ENCODE measurements at regions not wholly inside any gene's neighbourhood (a gene's known extent, or its start where the extent isn't known, plus 50 kb on each side); places are given as distances from the start of the nearest gene placed in this dataset.

DNA sequence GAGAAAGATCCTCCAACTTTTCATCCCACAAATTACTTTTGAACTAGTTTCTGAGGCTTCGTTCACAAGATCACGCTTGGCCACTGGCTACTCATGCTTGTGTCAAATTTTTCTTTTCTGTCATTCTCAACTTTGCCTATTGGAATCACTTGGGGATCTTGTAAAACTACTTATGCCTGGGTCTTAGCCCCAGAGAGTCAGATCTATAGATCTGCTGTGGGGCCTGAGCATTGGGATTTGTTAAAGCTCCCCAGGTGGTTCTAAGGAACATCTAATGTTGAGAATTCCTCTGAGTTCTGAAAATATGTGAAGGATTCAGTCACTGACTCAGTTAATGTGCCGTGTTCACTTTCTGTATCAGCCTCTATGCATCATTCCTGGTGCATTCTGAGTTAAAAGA is 71.7 kb upstream of the VGLL3 start:
- DNase-seq (ENCODE audit: low read depth, low spot score) = no peak
- in situ Hi-C loops (cut with HindIII; ENCODE audit: low pct_unique_long_range_greater_than_20kb, low sequenced_read_pairs) = no loop called here

GRCh38 chr3:87057474-87057873 is 66.5 kb upstream of the VGLL3 start:
- DNase-seq (ENCODE audit: low read depth, low spot score) = no peak
- in situ Hi-C loops (cut with HindIII; ENCODE audit: low pct_unique_long_range_greater_than_20kb, low sequenced_read_pairs) = no loop called here

- DNase-seq (ENCODE audit: low read depth, low spot score) = no peak
- in situ Hi-C loops (cut with HindIII; ENCODE audit: low pct_unique_long_range_greater_than_20kb, low sequenced_read_pairs) = no loop called here
These were observed 62.6 kb upstream of the VGLL3 start for GRCh38 chr3:87053553-87053952.

DNA sequence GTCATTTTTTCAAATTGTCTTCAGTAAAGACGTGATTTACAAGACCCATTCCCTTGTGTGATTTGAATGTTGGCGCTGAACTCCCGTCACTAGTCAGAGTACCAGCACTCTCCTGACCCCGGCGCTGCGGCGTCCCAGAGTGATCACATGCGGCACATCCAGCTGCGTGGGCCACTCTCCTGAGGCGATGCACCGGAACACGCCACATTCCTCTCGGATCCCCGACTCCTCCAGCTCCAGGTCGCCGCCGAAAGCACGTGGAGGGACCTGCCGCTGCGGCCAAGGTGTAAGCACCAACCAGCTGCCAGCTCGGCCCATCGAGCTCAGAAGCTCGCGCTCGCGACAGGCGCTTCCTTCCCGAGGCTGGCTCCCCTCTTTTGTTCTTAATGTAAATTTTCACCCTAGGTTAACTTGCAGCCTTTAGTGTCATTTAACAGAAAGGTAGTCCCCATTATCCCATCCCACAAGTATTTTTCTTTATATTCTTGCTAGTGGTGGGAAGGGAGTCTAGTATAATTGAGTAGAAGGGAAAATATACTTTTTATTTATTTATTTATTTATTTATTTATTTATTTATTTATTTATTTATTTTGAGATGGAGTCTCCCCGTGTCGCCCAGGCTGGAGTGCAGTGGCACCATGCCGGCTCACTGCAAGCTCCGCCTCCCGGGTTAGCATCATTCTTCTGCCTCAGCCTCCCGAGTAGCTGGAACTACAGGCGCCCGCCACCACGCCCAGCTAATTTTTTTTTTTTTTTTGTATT is 61.7 kb upstream of the VGLL3 start:
- DNase-seq (ENCODE audit: low read depth, low spot score) = no peak
- in situ Hi-C loops (cut with HindIII; ENCODE audit: low pct_unique_long_range_greater_than_20kb, low sequenced_read_pairs) = no loop called here

DNA sequence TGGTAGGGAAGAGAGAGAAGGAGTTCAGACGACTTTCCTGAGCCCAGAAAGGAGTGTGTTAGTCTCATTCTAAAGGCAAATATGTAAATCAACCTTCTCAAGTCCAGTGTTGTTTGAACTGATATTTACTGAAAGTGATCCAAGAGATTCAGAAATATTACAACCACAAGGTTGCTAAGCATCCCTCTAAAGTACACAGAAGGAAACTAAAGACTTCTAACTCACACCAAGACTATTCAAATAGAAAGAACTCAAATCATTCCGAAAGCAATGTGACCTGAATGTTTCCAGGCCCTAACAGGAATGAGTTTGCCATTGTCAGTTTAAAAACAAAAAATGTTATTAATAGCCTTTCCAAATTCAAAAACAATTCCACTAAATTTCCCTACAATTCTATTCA is 56.9 kb upstream of the VGLL3 start:
- DNase-seq (ENCODE audit: low read depth, low spot score) = no peak
- in situ Hi-C loops (cut with HindIII; ENCODE audit: low pct_unique_long_range_greater_than_20kb, low sequenced_read_pairs) = no loop called here

- in situ Hi-C loops (cut with HindIII; ENCODE audit: low pct_unique_long_range_greater_than_20kb, low sequenced_read_pairs) = no loop called here
- DNase-seq (ENCODE audit: low read depth, low spot score) = no peak
These were observed 55.3 kb upstream of the VGLL3 start for GRCh38 chr3:87046241-87046640.

DNA sequence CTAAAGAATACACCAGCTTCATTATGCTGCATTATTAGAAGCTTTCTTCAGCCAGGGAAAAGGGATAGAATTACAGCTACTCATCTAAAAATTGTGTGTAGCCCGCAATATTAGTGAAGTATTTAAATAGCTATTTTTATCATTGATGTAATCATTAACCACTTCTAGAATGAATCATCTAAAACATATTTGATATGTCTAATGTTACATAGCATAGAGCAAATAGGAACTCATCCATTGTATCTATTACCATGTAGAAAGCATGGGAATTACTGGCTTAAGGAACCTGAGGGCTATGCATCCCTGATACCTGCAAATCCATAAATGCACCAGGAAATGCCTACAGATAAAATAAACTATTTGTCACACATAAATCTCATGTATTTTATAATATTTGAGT is 54.5 kb upstream of the VGLL3 start:
- in situ Hi-C loops (cut with HindIII; ENCODE audit: low pct_unique_long_range_greater_than_20kb, low sequenced_read_pairs) = no loop called here
- DNase-seq (ENCODE audit: low read depth, low spot score) = no peak

- in situ Hi-C loops (cut with HindIII; ENCODE audit: low pct_unique_long_range_greater_than_20kb, low sequenced_read_pairs) = no loop called here
- DNase-seq (ENCODE audit: low read depth, low spot score) = no peak
These were observed 53.9 kb upstream of the VGLL3 start for GRCh38 chr3:87044846-87045245.

DNA sequence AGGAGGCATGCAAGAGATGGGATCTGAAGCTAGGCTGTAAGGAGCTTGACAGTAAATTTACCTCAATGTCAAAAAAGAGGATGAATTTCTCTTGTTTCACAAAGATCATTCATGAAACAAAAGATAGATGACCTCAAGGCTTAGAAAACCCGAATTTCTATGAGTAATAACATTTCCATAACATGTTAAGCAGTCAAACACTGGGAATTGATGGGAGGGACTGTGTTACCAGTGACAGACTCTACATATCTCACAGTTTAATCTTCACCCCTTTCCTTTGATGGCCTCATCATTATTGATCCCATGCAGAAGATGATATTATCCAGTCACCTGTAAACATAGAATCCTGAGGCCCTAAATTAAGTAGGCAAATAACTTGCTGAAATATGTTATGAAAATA is 53.5 kb upstream of the VGLL3 start:
- no peak for DNase-seq (ENCODE audit: low read depth, low spot score)
- in situ Hi-C loops (cut with HindIII; ENCODE audit: low pct_unique_long_range_greater_than_20kb, low sequenced_read_pairs) = no loop called here

DNA sequence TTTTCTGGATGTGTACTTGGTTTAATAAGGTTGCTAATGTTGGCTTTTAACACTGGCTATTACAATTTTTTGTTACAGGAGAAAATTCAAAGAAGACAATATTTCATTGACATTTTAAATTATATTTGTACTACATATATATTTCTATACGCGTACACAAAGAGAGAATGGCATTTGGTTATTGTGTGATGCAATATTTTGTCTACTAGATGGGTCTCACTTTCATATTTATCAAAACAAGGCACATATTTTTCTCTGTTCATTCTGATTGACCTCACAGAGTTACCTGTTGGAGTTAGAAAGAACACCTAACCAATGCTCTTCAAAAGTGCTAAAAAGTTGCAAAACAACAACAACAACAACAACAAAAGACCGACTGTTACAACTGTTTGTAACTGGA is 50.2 kb upstream of the VGLL3 start:
- DNase-seq (ENCODE audit: low read depth, low spot score) = no peak
- in situ Hi-C loops (cut with HindIII; ENCODE audit: low pct_unique_long_range_greater_than_20kb, low sequenced_read_pairs) = no loop called here
